Retinal pigment epithelial cell (primary cell): ENCODE measurements at regions not wholly inside any gene's neighbourhood (a gene's known extent, or its start where the extent isn't known, plus 50 kb on each side); places are given as distances from the start of the nearest gene placed in this dataset.

Experiments used
- DNase-seq: peaks from one replicate; pipeline ENCODE4 v3.0.0-alpha.2; 2010; ENCODE audit warnings: low read depth
- H3K4me3 ChIP-seq: 2 replicates; pipeline ENCODE4 v1.5.1; 2011; ENCODE audit warnings: mild to moderate bottlenecking, low read length, control low read depth, moderate library complexity
- CTCF ChIP-seq: conservative IDR thresholded peaks from 2 replicates; pipeline ENCODE4 v1.5.1; 2011; ENCODE audit warnings: low read depth, low read length, control low read depth, inconsistent platforms

GRCh38 chr2:142596334-142597088, 281.0 kb upstream of the KYNU start:
- no peak for DNase-seq
- TF ChIP-seq CTCF: no peak
- H3K4me3 ChIP-seq: no peak overlapping the region

DNA sequence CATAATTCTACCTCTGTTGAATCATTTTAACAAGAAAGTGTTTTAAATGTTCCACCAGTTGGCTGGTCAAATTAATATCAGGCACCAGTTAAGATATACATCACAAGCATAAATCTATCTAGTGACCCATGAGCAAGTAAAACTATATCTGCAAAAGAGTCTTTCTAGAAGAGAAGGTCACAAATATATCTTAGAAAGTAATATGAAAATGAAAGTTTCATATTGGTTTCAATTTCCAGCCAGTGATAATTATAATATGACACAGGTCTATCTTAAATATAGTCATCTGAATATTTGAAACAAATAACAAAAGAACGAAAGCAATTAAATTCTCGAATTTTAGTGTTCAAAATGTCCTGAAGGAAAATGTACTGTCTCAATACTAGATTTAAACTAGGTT, 282.5 kb upstream of the KYNU start:
- TF ChIP-seq CTCF: no peak
- no peak for DNase-seq
- no peak overlapping the region for H3K4me3 ChIP-seq

- no peak for TF ChIP-seq CTCF
- no peak for DNase-seq
- H3K4me3 ChIP-seq: no peak overlapping the region
Measured at GRCh38 chr2:142592171-142592570, 285.3 kb upstream of the KYNU start.

- no peak for DNase-seq
- no peak for TF ChIP-seq CTCF
- no peak overlapping the region for H3K4me3 ChIP-seq
Measured at GRCh38 chr2:142591420-142591819, 286.0 kb upstream of the KYNU start.

DNA sequence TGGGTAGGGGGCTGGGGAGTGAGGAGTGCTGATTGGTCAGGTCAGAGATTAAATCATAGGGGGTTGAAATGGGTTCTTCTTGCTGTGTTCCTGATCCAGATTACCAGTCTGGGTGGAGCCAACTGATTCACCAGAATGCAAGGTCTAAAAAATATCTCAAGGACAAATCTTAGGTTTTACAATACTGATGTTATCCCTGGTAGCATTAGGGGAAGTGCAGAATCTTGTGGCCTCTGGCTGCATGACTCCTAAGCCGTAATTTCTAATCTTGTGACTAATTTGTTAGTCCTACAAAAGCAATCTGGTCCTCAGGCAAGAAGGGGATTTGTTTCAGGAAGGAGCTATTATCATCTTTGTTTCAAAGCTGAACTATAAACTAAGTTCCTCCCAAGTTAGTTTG, 289.2 kb upstream of the KYNU start:
- TF ChIP-seq CTCF: no peak
- no peak overlapping the region for H3K4me3 ChIP-seq
- no peak for DNase-seq

DNA sequence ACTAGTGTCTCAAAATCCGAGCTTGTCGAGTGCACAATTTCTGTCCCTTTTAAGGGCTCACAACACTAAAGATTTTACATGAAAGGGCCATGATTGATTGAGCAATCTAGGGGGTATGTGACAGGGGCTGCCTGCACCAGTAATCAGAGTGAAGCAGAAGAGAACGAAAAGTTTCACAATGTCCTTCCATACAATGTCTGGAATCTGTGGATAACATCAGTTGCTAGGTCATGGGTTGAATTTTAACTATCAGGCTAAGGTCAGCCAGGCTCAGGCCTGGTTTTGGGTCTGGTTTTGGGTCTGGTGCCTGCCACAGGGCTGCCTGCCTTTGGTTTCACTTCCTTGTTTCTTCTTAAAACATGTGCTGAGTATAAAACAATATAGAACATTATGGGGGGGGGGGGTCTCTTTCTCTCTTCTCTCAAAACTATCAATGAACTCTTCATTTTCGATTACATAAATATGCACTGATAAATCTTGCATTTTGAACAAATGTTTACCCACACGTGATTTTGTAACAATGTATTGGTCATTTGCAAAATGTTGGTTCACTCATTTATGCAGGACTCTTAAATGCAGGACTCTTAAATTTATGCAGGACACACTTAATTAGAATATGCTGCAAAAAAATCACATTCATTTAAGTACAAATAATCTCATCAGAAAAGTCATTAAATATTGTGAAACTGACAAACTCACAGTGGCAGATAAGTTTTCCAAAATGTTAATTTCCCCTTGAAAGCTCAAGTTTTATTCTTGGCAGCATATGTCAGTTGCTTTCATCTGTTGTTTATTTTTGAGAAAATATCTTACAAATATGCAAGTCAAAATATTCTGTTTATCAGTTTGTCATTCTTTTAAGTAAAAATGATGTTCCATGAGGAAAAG, 290.5 kb upstream of the KYNU start:
- no peak for DNase-seq
- no peak for TF ChIP-seq CTCF
- H3K4me3 ChIP-seq: no peak overlapping the region
